ENCODE measurements at regions not wholly inside any gene's neighbourhood (a gene's known extent, or its start where the extent isn't known, plus 50 kb on each side); places are given as distances from the start of the nearest gene placed in this dataset.

- Histone ChIP-seq H3K4me3 (ENCODE audit: insufficient read depth, low read length, poor library complexity, severe bottlenecking) (no peak overlapping the region), H3K27me3 (ENCODE audit: low read length) (no peaks in the 10 kb centered on the region)
- TF ChIP-seq CTCF (IDR thresholded peaks at IDR 0.05; ENCODE audit: insufficient read depth, low read length, poor library complexity, severe bottlenecking) (no peak), EZH2phosphoT487 (conservative IDR thresholded peaks at IDR 0.05; ENCODE audit: low read length) (no peak)
Observed at GRCh38 chr10:10791869-10792268, 225.8 kb upstream of the CELF2 start.

DNA sequence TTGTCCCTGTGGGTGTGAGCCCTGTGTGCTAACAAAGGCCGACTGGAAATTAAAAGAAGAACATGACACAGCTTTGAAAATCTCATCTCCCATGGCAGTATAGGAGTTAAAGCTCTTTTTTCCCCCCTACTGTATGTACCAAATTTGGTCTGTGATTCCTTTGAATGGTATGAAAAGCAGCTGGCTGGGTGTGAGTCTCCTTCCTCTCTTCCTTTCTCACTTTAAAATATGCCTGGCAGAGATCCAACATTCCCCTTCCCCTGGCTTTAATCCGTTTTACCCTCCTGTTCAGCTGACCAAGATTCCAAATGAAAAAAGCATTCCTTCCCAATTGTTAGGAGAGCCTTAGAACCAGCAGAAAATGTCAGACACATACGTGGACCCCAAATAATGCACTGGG lies 225.0 kb upstream of the CELF2 start:
- Histone ChIP-seq H3K9me2 (replicated peaks; ENCODE audit: insufficient read depth, low read length) (no peaks in the 10 kb centered on the region), H3K4me2 (ENCODE audit: low read depth, low read length, poor library complexity, severe bottlenecking) (no peak overlapping the region), H4K20me1 (ENCODE audit: low read depth, low read length) (no peaks in the 10 kb centered on the region), H3K79me2 (ENCODE audit: insufficient read depth, low read length) (no peaks in the 10 kb centered on the region), H2AFZ (ENCODE audit: low read depth, low read length, severe bottlenecking) (no peak overlapping the region), H3K9me3 (ENCODE audit: insufficient read depth, low read length) (no peaks in the 10 kb centered on the region), H3K36me3 (ENCODE audit: low read length) (no peaks in the 10 kb centered on the region), H3K27me3 (ENCODE audit: low read length) (no peaks in the 10 kb centered on the region), H3F3A (ENCODE audit: insufficient read depth) (no peaks in the 10 kb centered on the region), H3K9ac (ENCODE audit: low read length) (no peak overlapping the region), H3K27ac (ENCODE audit: low read depth, low read length) (no peak overlapping the region), H3K4me3 (ENCODE audit: insufficient read depth, low read length, poor library complexity, severe bottlenecking) (no peak overlapping the region)
- no peak for TF ChIP-seq CTCF (IDR thresholded peaks at IDR 0.05; ENCODE audit: insufficient read depth, low read length, poor library complexity, severe bottlenecking)
- TF ChIP-seq EZH2phosphoT487 (conservative IDR thresholded peaks at IDR 0.05; ENCODE audit: low read length) = no peak

More at GRCh38 chr10:10791869-10792268, 225.8 kb upstream of the CELF2 start:
- Histone ChIP-seq H3K9me2 (replicated peaks; ENCODE audit: insufficient read depth, low read length) (no peaks in the 10 kb centered on the region), H3K79me2 (ENCODE audit: insufficient read depth, low read length) (no peaks in the 10 kb centered on the region), H4K20me1 (ENCODE audit: low read depth, low read length) (no peaks in the 10 kb centered on the region), H3F3A (ENCODE audit: insufficient read depth) (no peaks in the 10 kb centered on the region), H3K9me3 (ENCODE audit: insufficient read depth, low read length) (no peaks in the 10 kb centered on the region), H3K9ac (ENCODE audit: low read length) (no peak overlapping the region), H2AFZ (ENCODE audit: low read depth, low read length, severe bottlenecking) (no peak overlapping the region), H3K36me3 (ENCODE audit: low read length) (no peaks in the 10 kb centered on the region), H3K27ac (ENCODE audit: low read depth, low read length) (no peak overlapping the region), H3K4me2 (ENCODE audit: low read depth, low read length, poor library complexity, severe bottlenecking) (no peak overlapping the region)

DNA sequence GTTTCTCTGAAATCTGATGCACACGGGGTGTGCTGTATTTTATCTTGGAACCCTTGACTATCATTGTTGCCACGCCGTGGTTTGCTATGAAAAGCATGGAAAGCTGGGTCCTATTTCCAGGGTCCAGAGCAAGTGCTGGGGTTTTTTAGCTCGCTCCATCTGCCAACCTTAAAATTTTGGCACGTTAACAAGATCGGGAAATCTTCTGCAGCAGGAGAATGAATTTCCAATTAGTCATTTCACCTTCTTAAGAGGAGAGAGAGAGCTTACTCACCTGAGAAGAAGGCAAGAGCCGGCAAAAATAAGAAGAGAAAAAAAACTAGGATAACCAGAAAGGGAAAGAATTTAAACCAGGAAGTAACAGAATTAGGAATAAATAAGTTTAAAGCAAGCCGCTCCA lies 223.6 kb upstream of the CELF2 start:
- no peaks in the 10 kb centered on the region for H3K79me2 ChIP-seq (ENCODE audit: insufficient read depth, low read length)
- no peak overlapping the region for H3K9ac ChIP-seq (ENCODE audit: low read length)
- H3K4me2 ChIP-seq (ENCODE audit: low read depth, low read length, poor library complexity, severe bottlenecking) = no peak overlapping the region

More for the DNA sequence above, 223.6 kb upstream of the CELF2 start:
- Histone ChIP-seq H3K27me3 (ENCODE audit: low read length) (no peaks in the 10 kb centered on the region), H2AFZ (ENCODE audit: low read depth, low read length, severe bottlenecking) (no peak overlapping the region), H3K27ac (ENCODE audit: low read depth, low read length) (no peak overlapping the region), H3K4me3 (ENCODE audit: insufficient read depth, low read length, poor library complexity, severe bottlenecking) (no peak overlapping the region), H3K9me3 (ENCODE audit: insufficient read depth, low read length) (no peaks in the 10 kb centered on the region), H3K36me3 (ENCODE audit: low read length) (no peaks in the 10 kb centered on the region), H3K9me2 (replicated peaks; ENCODE audit: insufficient read depth, low read length) (no peaks in the 10 kb centered on the region), H4K20me1 (ENCODE audit: low read depth, low read length) (no peaks in the 10 kb centered on the region), H3F3A (ENCODE audit: insufficient read depth) (no peaks in the 10 kb centered on the region)
- TF ChIP-seq CTCF (IDR thresholded peaks at IDR 0.05; ENCODE audit: insufficient read depth, low read length, poor library complexity, severe bottlenecking) (no peak), EZH2phosphoT487 (conservative IDR thresholded peaks at IDR 0.05; ENCODE audit: low read length) (no peak)
